ENCODE measurements at regions not wholly inside any gene's neighbourhood (a gene's known extent, or its start where the extent isn't known, plus 50 kb on each side); places are given as distances from the start of the nearest gene placed in this dataset.

DNA sequence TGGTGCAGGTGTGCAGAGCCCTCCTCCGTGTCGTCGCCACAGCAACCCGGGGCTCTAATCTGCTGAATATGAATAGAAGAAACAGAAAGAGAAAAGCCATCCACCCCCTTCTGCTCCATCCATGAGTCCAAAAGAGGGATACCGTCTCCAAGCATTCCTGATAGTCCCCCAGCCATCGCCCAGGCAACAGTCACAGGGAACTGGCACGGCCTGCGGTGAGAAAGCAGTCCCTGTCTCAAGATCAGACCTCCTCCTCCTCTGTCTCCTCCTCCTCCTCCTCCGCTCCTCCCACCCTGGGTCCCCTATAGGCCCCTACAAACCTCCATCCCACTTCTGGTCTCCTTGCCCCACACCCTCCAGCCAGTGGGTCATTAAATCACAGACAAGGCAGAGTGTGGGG lies 308.1 kb upstream of the MPDZ start:
- DNase-seq (peak; percentile 55 to 69 (median 62)), FAIRE-seq (no peak)
- no peak for TF ChIP-seq CTCF (IDR thresholded peaks at IDR 0.05; ENCODE audit: borderline replicate concordance, extremely low read depth, insufficient read depth)
- intact Hi-C loops (cut with DNase I), result no loop called here
- H3K4me1 ChIP-seq (ENCODE audit: control insufficient read depth in 2 of 3, insufficient read depth in 2 of 3, low read depth in 1 of 3, low read length in 3 of 3), result peaks cover 4 to 14% (median 14%) of the 10 kb centered on the region in 3 donors
- no peak overlapping the region for H3K9ac ChIP-seq (ENCODE audit: low read length in 3 of 3)
- no peaks in the 10 kb centered on the region for H3K36me3 ChIP-seq (ENCODE audit: control insufficient read depth in 2 of 3, insufficient read depth in 3 of 3, low read length in 3 of 3)
- H3K9me3 ChIP-seq (ENCODE audit: control insufficient read depth in 2 of 3, insufficient read depth in 1 of 3, low read length in 3 of 3), result no peaks in the 10 kb centered on the region
- H3K4me3 ChIP-seq (ENCODE audit: low read length in 3 of 3), result no peak overlapping the region
- H3K27ac ChIP-seq (ENCODE audit: low read depth in 2 of 2, low read length in 2 of 2), result no peak overlapping the region
- H3K27me3 ChIP-seq (ENCODE audit: control insufficient read depth, insufficient read depth, low read length), result no peaks in the 10 kb centered on the region

DNA sequence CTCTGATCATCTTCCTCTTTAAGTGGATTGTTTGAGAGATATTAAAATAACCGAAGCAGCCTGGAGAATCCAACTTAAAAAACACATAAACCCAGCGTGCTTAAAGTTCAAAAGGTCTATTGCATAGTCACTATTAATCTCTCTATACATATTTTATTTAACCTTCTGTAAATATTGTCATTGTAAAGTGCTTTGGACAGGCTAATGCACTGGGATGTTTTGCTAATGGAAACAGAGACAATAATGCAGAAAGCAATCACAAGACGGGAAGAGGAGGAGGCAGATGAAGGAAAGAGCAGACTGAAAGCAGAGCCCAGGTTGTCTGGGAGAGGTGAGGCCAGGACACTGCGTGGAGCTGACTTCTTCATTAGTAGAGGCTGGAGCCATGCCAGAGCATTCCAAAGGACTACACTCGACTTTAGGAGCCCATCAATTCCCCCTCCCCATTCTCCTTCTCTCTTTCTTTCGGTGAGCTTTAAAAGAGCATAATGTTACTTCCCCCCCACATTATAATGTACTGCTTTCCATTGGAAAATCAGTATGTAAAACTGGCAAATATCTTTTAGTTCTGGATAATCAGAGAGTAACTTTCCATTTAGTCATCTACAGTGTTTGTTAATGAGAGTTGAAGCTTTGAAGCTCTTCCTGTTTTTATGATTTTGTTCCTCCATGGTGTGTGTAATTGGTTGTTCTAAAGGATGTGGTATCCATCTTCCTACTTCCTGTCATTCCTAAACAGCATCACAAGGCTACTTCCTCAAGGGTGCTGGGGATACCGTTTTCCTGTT lies 307.3 kb upstream of the MPDZ start:
- FAIRE-seq (no peak), DNase-seq (peak in 1 of 5 donors; percentile 58)
- no peaks in the 10 kb centered on the region for H3K36me3 ChIP-seq (ENCODE audit: control insufficient read depth in 2 of 3, insufficient read depth in 3 of 3, low read length in 3 of 3)
- H3K4me1 ChIP-seq (ENCODE audit: control insufficient read depth in 2 of 3, insufficient read depth in 2 of 3, low read depth in 1 of 3, low read length in 3 of 3), result peaks cover 4 to 14% (median 14%) of the 10 kb centered on the region in 3 donors
- H3K27ac ChIP-seq (ENCODE audit: low read depth in 2 of 2, low read length in 2 of 2), result no peak overlapping the region
- no peaks in the 10 kb centered on the region for H3K27me3 ChIP-seq (ENCODE audit: control insufficient read depth, insufficient read depth, low read length)
- intact Hi-C loops (cut with DNase I), result no loop called here
- no peak overlapping the region for H3K9ac ChIP-seq (ENCODE audit: low read length in 3 of 3)
- peak overlapping the region in 1 of 3 donors; percentile 26 for H3K4me3 ChIP-seq (ENCODE audit: low read length in 3 of 3)
- no peak for TF ChIP-seq CTCF (IDR thresholded peaks at IDR 0.05; ENCODE audit: borderline replicate concordance, extremely low read depth, insufficient read depth)
- no peaks in the 10 kb centered on the region for H3K9me3 ChIP-seq (ENCODE audit: control insufficient read depth in 2 of 3, insufficient read depth in 1 of 3, low read length in 3 of 3)

- Histone ChIP-seq H3K36me3 (ENCODE audit: control insufficient read depth in 2 of 3, insufficient read depth in 3 of 3, low read length in 3 of 3) (no peaks in the 10 kb centered on the region), H3K27ac (ENCODE audit: low read depth in 2 of 2, low read length in 2 of 2) (no peak overlapping the region), H3K9me3 (ENCODE audit: control insufficient read depth in 2 of 3, insufficient read depth in 1 of 3, low read length in 3 of 3) (no peaks in the 10 kb centered on the region), H3K4me3 (ENCODE audit: low read length in 3 of 3) (no peak overlapping the region), H3K4me1 (ENCODE audit: control insufficient read depth in 2 of 3, insufficient read depth in 2 of 3, low read depth in 1 of 3, low read length in 3 of 3) (no peaks in the 10 kb centered on the region), H3K27me3 (ENCODE audit: control insufficient read depth, insufficient read depth, low read length) (no peaks in the 10 kb centered on the region), H3K9ac (ENCODE audit: low read length in 3 of 3) (no peak overlapping the region)
- intact Hi-C loops (cut with DNase I), result no loop called here
- no peak for FAIRE-seq
- no peak for DNase-seq
- no peak for TF ChIP-seq CTCF (IDR thresholded peaks at IDR 0.05; ENCODE audit: borderline replicate concordance, extremely low read depth, insufficient read depth)
Observed at GRCh38 chr9:13580760-13581159, 301.3 kb upstream of the MPDZ start.

All from kidney (tissue), 13 donors.